ENCODE measurements at regions not wholly inside any gene's neighbourhood (a gene's known extent, or its start where the extent isn't known, plus 50 kb on each side); places are given as distances from the start of the nearest gene placed in this dataset.
"Not testable (repeated sequence)": the region's sequence is repeated elsewhere in the genome, so short reads cannot be mapped to it uniquely, and the experiment has no call there.

DNA sequence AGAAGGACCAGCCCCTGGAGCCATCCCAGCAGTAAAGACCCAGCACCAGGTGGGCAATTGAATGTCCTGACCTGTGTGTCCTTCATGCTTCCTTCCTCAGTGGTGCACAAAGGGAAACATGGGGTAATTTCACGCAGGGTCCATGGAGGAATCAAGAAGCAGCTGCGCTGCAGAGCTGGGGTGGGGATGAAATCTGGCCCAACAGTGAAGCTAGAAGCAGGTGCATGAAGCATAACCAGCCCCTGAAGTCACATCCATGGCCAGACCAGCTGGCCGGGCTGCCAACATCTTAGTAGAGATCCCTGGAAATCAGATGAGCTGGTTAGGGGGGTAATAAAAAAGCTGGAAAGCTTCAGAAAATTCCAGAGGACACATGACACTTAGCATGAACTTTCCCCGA is 646.7 kb upstream of the DEFB115 start:
- Histone ChIP-seq H3K36me3 (no peaks in the 10 kb centered on the region), H3K27ac (no peak overlapping the region), H3K4me1 (no peaks in the 10 kb centered on the region), H3K27me3 (no peaks in the 10 kb centered on the region), H3K9me3 (peaks cover 0 to 6% (median 0%) of the 10 kb centered on the region in 3 donors), H3K4me3 (no peak overlapping the region)
- no peak for TF ChIP-seq POLR2A (IDR thresholded peaks at IDR 0.05)
- TF ChIP-seq, protein P1, sequence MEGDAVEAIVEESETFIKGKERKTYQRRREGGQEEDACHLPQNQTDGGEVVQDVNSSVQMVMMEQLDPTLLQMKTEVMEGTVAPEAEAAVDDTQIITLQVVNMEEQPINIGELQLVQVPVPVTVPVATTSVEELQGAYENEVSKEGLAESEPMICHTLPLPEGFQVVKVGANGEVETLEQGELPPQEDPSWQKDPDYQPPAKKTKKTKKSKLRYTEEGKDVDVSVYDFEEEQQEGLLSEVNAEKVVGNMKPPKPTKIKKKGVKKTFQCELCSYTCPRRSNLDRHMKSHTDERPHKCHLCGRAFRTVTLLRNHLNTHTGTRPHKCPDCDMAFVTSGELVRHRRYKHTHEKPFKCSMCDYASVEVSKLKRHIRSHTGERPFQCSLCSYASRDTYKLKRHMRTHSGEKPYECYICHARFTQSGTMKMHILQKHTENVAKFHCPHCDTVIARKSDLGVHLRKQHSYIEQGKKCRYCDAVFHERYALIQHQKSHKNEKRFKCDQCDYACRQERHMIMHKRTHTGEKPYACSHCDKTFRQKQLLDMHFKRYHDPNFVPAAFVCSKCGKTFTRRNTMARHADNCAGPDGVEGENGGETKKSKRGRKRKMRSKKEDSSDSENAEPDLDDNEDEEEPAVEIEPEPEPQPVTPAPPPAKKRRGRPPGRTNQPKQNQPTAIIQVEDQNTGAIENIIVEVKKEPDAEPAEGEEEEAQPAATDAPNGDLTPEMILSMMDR (IDR thresholded peaks at IDR 0.05 in 4 of 5, conservative IDR thresholded peaks at IDR 0.05 in 1 of 5) = no peak
- ATAC-seq (no peak), DNase-seq (no peak)
- intact Hi-C loops (cut with DNase I; ENCODE audit: low total_unique reads) = no loop called here
- in situ Hi-C loops (cut with MboI; ENCODE audit: low sequenced_read_pairs in 4 of 4) = no loop called here

DNA sequence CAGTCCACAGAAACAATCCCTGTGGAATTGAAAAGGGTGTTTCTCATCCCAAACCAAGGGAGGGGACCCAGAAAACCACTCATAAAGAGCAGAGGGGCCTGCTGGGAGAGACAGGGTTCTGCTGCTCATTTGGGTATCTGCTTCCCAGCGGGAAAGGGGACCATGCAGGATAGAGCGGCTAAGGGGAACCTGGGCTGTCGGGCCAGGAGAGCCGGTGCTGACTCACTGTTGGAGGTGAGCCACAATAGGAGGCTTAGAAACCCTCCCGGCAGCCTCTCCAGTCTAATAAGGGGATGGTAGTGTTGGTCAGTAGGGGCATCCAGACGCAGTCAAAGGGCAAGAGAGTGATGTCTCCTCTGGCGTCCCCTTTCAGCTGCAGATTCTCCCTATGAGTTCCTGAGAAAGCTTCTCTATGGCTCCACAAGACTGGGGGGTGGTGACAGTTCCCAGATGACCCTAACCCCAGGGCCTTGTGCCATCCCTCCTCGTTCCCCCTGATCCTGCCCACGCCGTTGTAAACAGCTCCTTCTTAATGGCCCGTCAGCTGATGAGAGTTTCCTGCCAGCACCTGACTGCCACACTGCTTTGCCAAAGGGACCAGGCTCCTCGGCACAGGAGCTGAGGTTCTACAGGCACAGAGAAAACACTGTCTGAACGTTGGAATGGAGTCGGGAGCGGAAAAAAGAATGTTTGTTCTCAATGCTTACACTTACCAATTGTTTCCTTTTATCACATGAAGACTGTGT is 646.1 kb upstream of the DEFB115 start:
- H3K27ac ChIP-seq = no peak overlapping the region
- no peaks in the 10 kb centered on the region for H3K27me3 ChIP-seq
- H3K4me1 ChIP-seq = no peaks in the 10 kb centered on the region
- in situ Hi-C loops (cut with MboI; ENCODE audit: low sequenced_read_pairs in 4 of 4) (no loop called here), intact Hi-C loops (cut with DNase I; ENCODE audit: low total_unique reads) (no loop called here)
- no peak for DNase-seq
- no peak overlapping the region for H3K4me3 ChIP-seq
- H3K36me3 ChIP-seq = no peaks in the 10 kb centered on the region
- H3K9me3 ChIP-seq = peaks cover 0 to 6% (median 0%) of the 10 kb centered on the region in 3 donors
- TF ChIP-seq, protein P1 (IDR thresholded peaks at IDR 0.05 in 4 of 5, conservative IDR thresholded peaks at IDR 0.05 in 1 of 5) = no peak
- TF ChIP-seq POLR2A (IDR thresholded peaks at IDR 0.05) = no peak
- no peak for ATAC-seq

DNA sequence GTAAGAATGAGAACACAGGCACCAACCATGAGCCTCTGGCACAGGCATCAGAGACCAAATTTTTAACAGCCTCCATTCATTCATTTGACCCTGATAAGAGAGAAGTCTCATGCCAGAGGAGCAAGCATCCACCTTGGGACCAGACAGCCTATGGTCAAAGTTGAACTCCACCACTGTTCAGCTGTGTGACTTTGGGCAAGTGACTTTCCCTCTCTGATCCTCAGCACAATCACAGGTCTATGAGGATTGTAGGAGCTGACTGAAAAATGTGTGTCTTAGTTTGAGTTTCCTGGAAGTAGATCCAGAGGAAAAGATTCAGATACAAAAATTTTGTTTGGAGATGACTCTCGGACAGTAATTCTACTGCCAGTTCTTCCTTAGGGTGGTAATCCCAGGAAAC is 645.1 kb upstream of the DEFB115 start:
- DNase-seq (no peak), ATAC-seq (no peak)
- TF ChIP-seq, protein P1 (IDR thresholded peaks at IDR 0.05 in 4 of 5, conservative IDR thresholded peaks at IDR 0.05 in 1 of 5) = no peak
- no peak for TF ChIP-seq POLR2A (IDR thresholded peaks at IDR 0.05)
- Histone ChIP-seq H3K27ac (no peak overlapping the region), H3K4me1 (no peaks in the 10 kb centered on the region), H3K4me3 (no peak overlapping the region), H3K36me3 (no peaks in the 10 kb centered on the region), H3K27me3 (no peaks in the 10 kb centered on the region), H3K9me3 (no peaks in the 10 kb centered on the region)
- in situ Hi-C loops (cut with MboI; ENCODE audit: low sequenced_read_pairs in 4 of 4) (no loop called here), intact Hi-C loops (cut with DNase I; ENCODE audit: low total_unique reads) (no loop called here)

DNA sequence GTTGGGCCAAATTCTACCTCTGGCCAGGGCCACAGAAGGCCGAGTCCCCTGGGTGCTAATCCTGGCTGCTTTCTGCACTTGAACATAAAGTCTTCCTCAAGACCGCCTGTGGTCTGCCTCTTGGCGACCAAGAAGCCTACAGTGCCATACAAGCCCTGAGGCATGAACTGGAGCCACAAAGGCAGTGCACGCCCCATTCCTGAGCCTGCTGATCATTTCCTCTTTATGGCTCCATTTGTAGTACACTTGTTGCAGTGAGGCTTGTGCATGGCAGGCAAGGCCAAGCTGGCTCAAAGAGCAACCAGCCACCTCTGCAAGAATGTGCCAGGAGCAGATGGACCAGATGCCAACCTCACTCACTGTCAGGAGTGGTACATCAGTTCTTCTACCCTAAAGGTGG is 636.1 kb upstream of the DEFB115 start:
- ATAC-seq; H3K27ac ChIP-seq; intact Hi-C loops (cut with DNase I; ENCODE audit: low total_unique reads); in situ Hi-C loops (cut with MboI; ENCODE audit: low sequenced_read_pairs in 4 of 4); H3K4me1 ChIP-seq; H3K27me3 ChIP-seq; H3K9me3 ChIP-seq; H3K4me3 ChIP-seq; H3K36me3 ChIP-seq; DNase-seq: not testable (repeated sequence)

- H3K4me1 ChIP-seq; intact Hi-C loops (cut with DNase I; ENCODE audit: low total_unique reads); in situ Hi-C loops (cut with MboI; ENCODE audit: low sequenced_read_pairs in 4 of 4); H3K36me3 ChIP-seq; H3K9me3 ChIP-seq; H3K4me3 ChIP-seq; ATAC-seq; H3K27ac ChIP-seq; DNase-seq; H3K27me3 ChIP-seq: not testable (repeated sequence)
These were observed 633.2 kb upstream of the DEFB115 start for GRCh38 chr20:30624310-30624709.

GRCh38 chr20:30629376-30629775 is 628.1 kb upstream of the DEFB115 start:
- H3K4me1 ChIP-seq; H3K4me3 ChIP-seq; DNase-seq; in situ Hi-C loops (cut with MboI; ENCODE audit: low sequenced_read_pairs in 4 of 4); intact Hi-C loops (cut with DNase I; ENCODE audit: low total_unique reads); ATAC-seq; H3K36me3 ChIP-seq; H3K9me3 ChIP-seq; H3K27me3 ChIP-seq; H3K27ac ChIP-seq: not testable (repeated sequence)

Measured in gastrocnemius medialis (tissue), 4 donors.